ENCODE measurements at regions not wholly inside any gene's neighbourhood (a gene's known extent, or its start where the extent isn't known, plus 50 kb on each side); places are given as distances from the start of the nearest gene placed in this dataset.
A peak's percentile ranks its signal among the peaks of the same experiment; 100 is the strongest.
"Not testable (repeated sequence)": the region's sequence is repeated elsewhere in the genome, so short reads cannot be mapped to it uniquely, and the experiment has no call there.

- DNase-seq (ENCODE audit: low read depth) = no peak
Measured at GRCh38 chr17:83202002-83203000, 122.9 kb downstream of the METRNL start.

DNA sequence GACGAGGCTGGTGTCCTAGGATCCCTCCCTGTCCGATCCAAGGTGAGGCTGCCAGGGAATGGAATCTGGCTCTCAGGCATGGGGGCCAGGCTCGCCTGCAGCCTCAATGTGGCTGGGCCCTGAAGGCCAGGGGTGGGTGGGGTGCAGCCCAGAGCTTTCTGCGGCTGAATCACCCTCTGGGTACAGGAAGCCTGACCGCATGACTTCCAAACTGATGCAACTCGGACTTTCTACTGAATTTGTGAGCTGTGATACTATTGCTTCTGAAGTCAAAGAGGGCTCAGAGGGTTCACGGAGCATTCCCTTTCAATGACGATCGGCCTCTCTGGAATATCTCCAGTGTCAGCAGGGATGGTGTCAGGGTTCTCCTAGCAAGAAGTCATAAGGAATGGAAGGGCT, 123.7 kb downstream of the METRNL start:
- peak; percentile 98 for DNase-seq (ENCODE audit: low read depth)

DNA sequence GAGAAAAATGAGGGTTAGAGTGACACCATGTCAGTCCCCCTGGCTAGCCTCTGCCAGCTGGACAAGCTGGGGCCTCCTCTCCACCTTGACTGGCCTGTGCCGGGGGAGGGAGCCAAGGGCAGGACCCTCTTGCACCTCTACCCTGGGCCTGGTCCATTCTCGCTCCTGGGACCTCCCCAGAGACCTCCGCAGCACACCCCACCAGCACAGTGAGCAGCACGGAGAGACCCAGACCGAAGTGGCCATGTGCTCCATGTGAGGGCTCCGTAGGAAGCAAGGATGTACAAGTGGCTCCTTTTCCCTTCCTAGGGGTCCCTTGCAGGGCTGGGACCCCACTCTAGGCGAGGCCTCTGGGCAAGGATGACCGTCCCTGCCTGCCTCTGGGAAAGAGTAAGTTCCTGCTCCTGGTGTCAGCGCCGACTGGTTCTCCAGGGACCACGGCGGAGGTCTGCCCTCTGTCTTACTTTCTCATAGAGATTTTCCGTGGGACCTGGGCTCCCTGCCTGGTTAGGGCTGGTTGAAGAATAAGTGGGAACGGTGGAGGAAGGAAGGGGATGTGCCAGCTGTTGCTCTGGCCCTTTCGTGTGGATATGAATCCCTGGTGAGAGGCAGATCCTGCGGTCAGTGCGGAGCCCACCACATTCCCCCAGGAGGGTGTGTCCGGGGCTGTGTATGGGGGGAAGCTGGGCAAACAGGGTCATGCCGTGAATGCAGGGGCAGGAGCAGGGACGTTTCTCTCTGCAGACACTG, 124.2 kb downstream of the METRNL start:
- DNase-seq (ENCODE audit: low read depth) = peak; percentile 89

DNA sequence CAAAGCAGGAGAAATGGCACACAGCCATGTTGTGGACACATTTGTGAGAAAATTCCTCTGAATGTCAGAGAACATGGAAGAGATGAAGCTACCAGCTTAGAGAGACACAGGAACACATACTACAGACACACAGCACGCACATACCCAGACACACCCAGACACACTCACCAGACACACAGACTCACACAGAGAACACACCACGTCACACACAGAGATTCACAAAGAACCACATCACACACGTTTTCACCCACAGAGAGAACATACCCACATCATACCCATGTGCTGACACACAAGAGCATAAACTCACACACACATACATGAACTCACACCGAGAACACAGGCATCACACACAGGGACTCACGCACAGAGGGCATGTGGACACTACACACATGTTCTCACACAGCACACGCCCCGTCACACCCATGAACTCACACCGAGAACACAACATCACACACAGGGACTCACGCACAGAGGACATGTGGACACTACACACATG, 124.9 kb downstream of the METRNL start:
- no peak for DNase-seq (ENCODE audit: low read depth)

GRCh38 chr17:83204736-83205386, 125.5 kb downstream of the METRNL start:
- DNase-seq (ENCODE audit: low read depth) = not testable (repeated sequence)

- DNase-seq (ENCODE audit: low read depth) = not testable (repeated sequence)
Measured at GRCh38 chr17:83205387-83206035, 126.1 kb downstream of the METRNL start.

DNA sequence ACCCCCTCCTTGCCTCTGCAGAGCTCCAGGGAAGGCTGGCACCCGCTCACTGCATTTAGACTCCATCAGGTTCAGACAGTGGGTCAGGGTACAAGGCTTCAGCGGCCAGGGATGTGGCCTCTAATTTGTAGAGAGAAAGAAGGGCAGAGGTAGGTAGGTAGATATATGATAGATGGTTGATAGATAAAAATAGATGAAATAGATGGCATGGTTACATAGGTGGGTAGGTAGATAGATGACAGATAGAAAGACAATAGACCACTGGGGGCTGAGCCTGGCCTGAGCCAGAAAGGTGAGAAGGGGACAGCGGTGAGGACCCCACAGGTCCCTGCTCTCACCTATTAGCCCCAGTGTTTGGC, 126.6 kb downstream of the METRNL start:
- DNase-seq (ENCODE audit: low read depth) = not testable (repeated sequence)

DNA sequence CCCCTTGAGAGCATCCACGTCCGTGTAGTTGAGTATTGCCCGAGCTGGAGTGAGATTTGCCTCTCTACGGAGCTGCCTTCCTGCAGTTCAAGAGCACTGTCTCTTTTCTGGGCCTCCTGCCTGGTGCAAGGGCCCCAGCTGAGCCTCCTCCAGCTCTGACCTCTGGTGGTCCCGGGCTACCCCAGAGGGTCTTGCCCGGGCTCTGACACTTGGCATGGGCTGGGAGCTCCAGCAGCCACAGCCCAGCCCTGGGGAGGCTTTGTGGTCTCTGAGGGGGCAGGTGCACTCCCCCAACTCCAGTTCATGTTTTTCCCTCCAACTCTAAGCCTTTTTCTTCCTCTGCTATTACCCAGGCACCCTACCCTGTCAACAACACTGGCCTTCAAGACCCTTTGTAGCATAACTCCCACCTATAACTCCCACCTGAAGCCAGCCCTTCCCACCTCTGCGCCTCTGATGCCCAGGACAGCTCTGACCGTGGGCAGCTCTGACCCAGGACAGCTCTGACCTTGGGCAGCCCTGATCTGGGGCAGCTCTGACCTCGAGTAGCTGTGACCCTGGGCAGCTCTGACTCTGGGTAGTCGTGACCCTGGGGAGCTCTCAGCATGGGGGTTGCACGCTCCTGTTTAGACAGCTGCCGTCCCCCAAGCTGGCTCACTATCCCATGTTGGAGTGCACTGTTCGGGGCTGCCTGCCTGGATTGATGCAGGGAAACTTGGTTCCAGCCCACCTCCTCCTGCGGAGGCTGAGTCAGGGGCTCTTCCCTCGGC, 127.6 kb downstream of the METRNL start:
- not testable (repeated sequence) for DNase-seq (ENCODE audit: low read depth)

DNA sequence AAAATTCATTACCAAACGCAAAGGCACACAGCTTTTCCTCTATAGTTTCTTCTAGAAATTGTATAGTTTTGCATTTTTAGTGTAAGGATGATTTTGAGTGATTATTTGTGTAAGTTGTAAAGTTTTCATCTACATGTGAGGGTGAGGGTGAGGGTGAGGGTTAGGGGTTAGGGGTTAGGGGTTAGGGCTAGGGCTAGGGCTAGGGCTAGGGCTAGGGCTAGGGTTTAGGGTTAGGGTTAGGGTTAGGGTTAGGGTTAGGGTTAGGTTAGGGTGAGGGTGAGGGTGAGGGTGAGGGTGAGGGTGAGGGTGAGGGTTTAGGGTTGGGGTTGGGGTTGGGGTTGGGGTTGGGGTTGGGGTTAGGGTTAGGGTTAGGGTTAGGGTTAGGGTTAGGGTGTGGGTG, 167.6 kb downstream of the METRNL start:
- not testable (repeated sequence) for DNase-seq (ENCODE audit: low read depth)
